ENCODE measurements at regions not wholly inside any gene's neighbourhood (a gene's known extent, or its start where the extent isn't known, plus 50 kb on each side); places are given as distances from the start of the nearest gene placed in this dataset.
A peak's percentile ranks its signal among the peaks of the same experiment; 100 is the strongest.

- DNase-seq, result no peak
Measured at GRCh38 chr3:3745693-3746092, 53.5 kb upstream of the LRRN1 start.

- no peak for DNase-seq
Measured at GRCh38 chr3:3744826-3745225, 54.4 kb upstream of the LRRN1 start.

GRCh38 chr3:3743754-3744153 is 55.5 kb upstream of the LRRN1 start:
- DNase-seq, result no peak

GRCh38 chr3:3740061-3740460 is 59.2 kb upstream of the LRRN1 start:
- no peak for DNase-seq

- DNase-seq, result no peak
Measured at GRCh38 chr3:3739330-3740060, 59.7 kb upstream of the LRRN1 start.

GRCh38 chr3:3737531-3737930 is 61.7 kb upstream of the LRRN1 start:
- DNase-seq, result no peak

GRCh38 chr3:3735919-3736318 is 63.3 kb upstream of the LRRN1 start:
- DNase-seq, result no peak

- DNase-seq, result peak in 1 of 3 experiments; percentile 70
Measured at GRCh38 chr3:3734881-3735280, 64.3 kb upstream of the LRRN1 start.

GRCh38 chr3:3729261-3729660 is 70.0 kb upstream of the LRRN1 start:
- DNase-seq, result no peak

- no peak for DNase-seq
Measured at GRCh38 chr3:3726549-3726948, 72.7 kb upstream of the LRRN1 start.

- no peak for DNase-seq
Measured at GRCh38 chr3:3714572-3714971, 84.7 kb upstream of the LRRN1 start.

- DNase-seq, result no peak
Measured at GRCh38 chr3:3712971-3713370, 86.3 kb upstream of the LRRN1 start.

GRCh38 chr3:3708769-3709115 is 90.5 kb upstream of the LRRN1 start:
- no peak for DNase-seq

- DNase-seq, result no peak
Measured at GRCh38 chr3:3707858-3708768, 91.1 kb upstream of the LRRN1 start.

GRCh38 chr3:3705090-3705775 is 94.0 kb upstream of the LRRN1 start:
- no peak for DNase-seq

GRCh38 chr3:3701949-3702348 is 97.3 kb upstream of the LRRN1 start:
- DNase-seq, result no peak

GRCh38 chr3:3699816-3700633 is 99.2 kb upstream of the LRRN1 start:
- peak; percentile 3 to 87 (median 49) for DNase-seq

GRCh38 chr3:3699407-3699806 is 99.8 kb upstream of the LRRN1 start:
- peak in 1 of 3 experiments; percentile 15 for DNase-seq

GRCh38 chr3:3696345-3696744 is 102.9 kb upstream of the LRRN1 start:
- no peak for DNase-seq

- DNase-seq, result no peak
Measured at GRCh38 chr3:3693593-3693992, 105.6 kb upstream of the LRRN1 start.

GRCh38 chr3:3689601-3690375 is 109.4 kb upstream of the LRRN1 start:
- no peak for DNase-seq

Data from NCI-H1417 (cell line).